ENCODE measurements at regions not wholly inside any gene's neighbourhood (a gene's known extent, or its start where the extent isn't known, plus 50 kb on each side); places are given as distances from the start of the nearest gene placed in this dataset.
"Not testable (repeated sequence)": the region's sequence is repeated elsewhere in the genome, so short reads cannot be mapped to it uniquely, and the experiment has no call there.

- no peak for DNase-seq (ENCODE audit: low read depth)
- H3K4me3 ChIP-seq (ENCODE audit: control insufficient read depth, low read depth, low read length) = no peak overlapping the region
- no peak for TF ChIP-seq CTCF (IDR thresholded peaks at IDR 0.05; ENCODE audit: control insufficient read depth, insufficient read depth, low read depth, low read length, missing control alignments)
Observed at GRCh38 chr16:65817066-65817465, 549.4 kb upstream of the CDH5 start.

GRCh38 chr16:65816556-65816955, 549.9 kb upstream of the CDH5 start:
- H3K4me3 ChIP-seq (ENCODE audit: control insufficient read depth, low read depth, low read length) = no peak overlapping the region
- no peak for TF ChIP-seq CTCF (IDR thresholded peaks at IDR 0.05; ENCODE audit: control insufficient read depth, insufficient read depth, low read depth, low read length, missing control alignments)
- no peak for DNase-seq (ENCODE audit: low read depth)

GRCh38 chr16:65815707-65816106, 550.8 kb upstream of the CDH5 start:
- H3K4me3 ChIP-seq (ENCODE audit: control insufficient read depth, low read depth, low read length) = no peak overlapping the region
- no peak for TF ChIP-seq CTCF (IDR thresholded peaks at IDR 0.05; ENCODE audit: control insufficient read depth, insufficient read depth, low read depth, low read length, missing control alignments)
- DNase-seq (ENCODE audit: low read depth) = no peak

- DNase-seq (ENCODE audit: low read depth); H3K4me3 ChIP-seq (ENCODE audit: control insufficient read depth, low read depth, low read length): not testable (repeated sequence)
Observed at GRCh38 chr16:65813879-65814278, 552.6 kb upstream of the CDH5 start.

- TF ChIP-seq CTCF (IDR thresholded peaks at IDR 0.05; ENCODE audit: control insufficient read depth, insufficient read depth, low read depth, low read length, missing control alignments) = no peak
- no peak for DNase-seq (ENCODE audit: low read depth)
Observed at GRCh38 chr16:65809627-65810026, 556.9 kb upstream of the CDH5 start.

GRCh38 chr16:65808790-65809189, 557.7 kb upstream of the CDH5 start:
- TF ChIP-seq CTCF (IDR thresholded peaks at IDR 0.05; ENCODE audit: control insufficient read depth, insufficient read depth, low read depth, low read length, missing control alignments) = no peak
- no peak overlapping the region for H3K4me3 ChIP-seq (ENCODE audit: control insufficient read depth, low read depth, low read length)
- no peak for DNase-seq (ENCODE audit: low read depth)

More at GRCh38 chr16:65809627-65810026, 556.9 kb upstream of the CDH5 start:
- no peak overlapping the region for H3K4me3 ChIP-seq (ENCODE audit: control insufficient read depth, low read depth, low read length)

- no peak for DNase-seq (ENCODE audit: low read depth)
- TF ChIP-seq CTCF (IDR thresholded peaks at IDR 0.05; ENCODE audit: control insufficient read depth, insufficient read depth, low read depth, low read length, missing control alignments) = no peak
- no peak overlapping the region for H3K4me3 ChIP-seq (ENCODE audit: control insufficient read depth, low read depth, low read length)
Observed at GRCh38 chr16:65807858-65808257, 558.6 kb upstream of the CDH5 start.

GRCh38 chr16:65805704-65806103, 560.8 kb upstream of the CDH5 start:
- not testable (repeated sequence) for H3K4me3 ChIP-seq (ENCODE audit: control insufficient read depth, low read depth, low read length); DNase-seq (ENCODE audit: low read depth)

All from AG09309 (cell line).